ENCODE measurements at regions not wholly inside any gene's neighbourhood (a gene's known extent, or its start where the extent isn't known, plus 50 kb on each side); places are given as distances from the start of the nearest gene placed in this dataset.

DNA sequence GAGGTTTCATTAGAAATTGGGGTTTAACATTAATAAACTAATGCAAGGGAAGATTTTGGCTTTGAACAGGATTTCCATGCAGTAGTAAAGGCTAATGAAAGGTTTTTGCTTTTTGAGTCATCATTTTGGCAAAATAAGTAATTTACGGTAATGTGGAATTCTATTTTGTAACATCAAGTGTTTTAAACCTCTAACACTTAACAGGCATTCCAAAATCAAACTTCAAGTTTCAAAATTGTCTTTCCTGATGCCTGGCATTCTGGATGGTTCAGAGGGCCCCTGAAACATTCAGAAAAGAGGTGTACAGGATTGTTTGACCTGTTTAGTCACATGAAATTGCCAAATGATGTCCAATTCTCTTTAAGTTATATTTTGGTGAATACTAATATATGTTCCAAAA lies 90.4 kb upstream of the GNAZ start:
- TF ChIP-seq SUZ12 (IDR thresholded peaks at IDR 0.05) = no peak
- no peak for TF ChIP-seq FOXM1 (IDR thresholded peaks at IDR 0.05; ENCODE audit: borderline replicate concordance)
- TF ChIP-seq NFRKB (IDR thresholded peaks at IDR 0.05) = no peak
- TF ChIP-seq BHLHE40 (IDR thresholded peaks at IDR 0.05; ENCODE audit: borderline replicate concordance) = no peak
- no peak for TF ChIP-seq ELF4 (IDR thresholded peaks at IDR 0.05)
- no peak for TF ChIP-seq CTBP1 (IDR thresholded peaks at IDR 0.05; ENCODE audit: borderline replicate concordance)
- no peak for TF ChIP-seq SP1 (IDR thresholded peaks at IDR 0.05)
- TF ChIP-seq FOXK2 (IDR thresholded peaks at IDR 0.05) = no peak
- no peak for TF ChIP-seq TARDBP (IDR thresholded peaks at IDR 0.05)

Data from HEK293T (cell line).